ENCODE measurements at regions not wholly inside any gene's neighbourhood (a gene's known extent, or its start where the extent isn't known, plus 50 kb on each side); places are given as distances from the start of the nearest gene placed in this dataset.
A peak's percentile ranks its signal among the peaks of the same experiment; 100 is the strongest.
"Not testable (repeated sequence)": the region's sequence is repeated elsewhere in the genome, so short reads cannot be mapped to it uniquely, and the experiment has no call there.

- DNase-seq (ENCODE audit: low read depth): no peak
These were observed 208.1 kb downstream of the EMX2 start for GRCh38 chr10:117750616-117751015.

GRCh38 chr10:117751259-117751658 lies 208.7 kb downstream of the EMX2 start:
- no peak for DNase-seq (ENCODE audit: low read depth)

- DNase-seq (ENCODE audit: low read depth): no peak
These were observed 209.6 kb downstream of the EMX2 start for GRCh38 chr10:117752103-117752502.

GRCh38 chr10:117754770-117755658 lies 212.5 kb downstream of the EMX2 start:
- no peak for DNase-seq (ENCODE audit: low read depth)

GRCh38 chr10:117755659-117756014 lies 213.1 kb downstream of the EMX2 start:
- DNase-seq (ENCODE audit: low read depth): no peak

GRCh38 chr10:117757086-117757720 lies 214.7 kb downstream of the EMX2 start:
- peak; percentile 10 for DNase-seq (ENCODE audit: low read depth)

- DNase-seq (ENCODE audit: low read depth): no peak
These were observed 216.7 kb downstream of the EMX2 start for GRCh38 chr10:117759266-117759665.

GRCh38 chr10:117761695-117762094 lies 219.1 kb downstream of the EMX2 start:
- no peak for DNase-seq (ENCODE audit: low read depth)

- no peak for DNase-seq (ENCODE audit: low read depth)
These were observed 219.7 kb downstream of the EMX2 start for GRCh38 chr10:117762126-117762818.

GRCh38 chr10:117762819-117763172 lies 220.2 kb downstream of the EMX2 start:
- DNase-seq (ENCODE audit: low read depth): peak; percentile 44

- no peak for DNase-seq (ENCODE audit: low read depth)
These were observed 221.0 kb downstream of the EMX2 start for GRCh38 chr10:117763528-117763927.

GRCh38 chr10:117768333-117769042 lies 225.9 kb downstream of the EMX2 start:
- no peak for DNase-seq (ENCODE audit: low read depth)

- no peak for DNase-seq (ENCODE audit: low read depth)
These were observed 233.0 kb downstream of the EMX2 start for GRCh38 chr10:117775526-117775925.

GRCh38 chr10:117777222-117777621 lies 234.7 kb downstream of the EMX2 start:
- not testable (repeated sequence) for DNase-seq (ENCODE audit: low read depth)

- DNase-seq (ENCODE audit: low read depth): no peak
These were observed 235.7 kb downstream of the EMX2 start for GRCh38 chr10:117778241-117778640.

- no peak for DNase-seq (ENCODE audit: low read depth)
These were observed 237.9 kb downstream of the EMX2 start for GRCh38 chr10:117780411-117780810.

GRCh38 chr10:117781216-117781831 lies 238.8 kb downstream of the EMX2 start:
- DNase-seq (ENCODE audit: low read depth): no peak

GRCh38 chr10:117782276-117782675 lies 239.7 kb downstream of the EMX2 start:
- no peak for DNase-seq (ENCODE audit: low read depth)

GRCh38 chr10:117783698-117784395 lies 241.3 kb downstream of the EMX2 start:
- no peak for DNase-seq (ENCODE audit: low read depth)

- DNase-seq (ENCODE audit: low read depth): no peak
These were observed 242.2 kb downstream of the EMX2 start for GRCh38 chr10:117784776-117785175.

GRCh38 chr10:117788911-117789310 lies 246.4 kb downstream of the EMX2 start:
- DNase-seq (ENCODE audit: low read depth): no peak

All from stromal cell of bone marrow (primary cell).